ENCODE measurements at regions not wholly inside any gene's neighbourhood (a gene's known extent, or its start where the extent isn't known, plus 50 kb on each side); places are given as distances from the start of the nearest gene placed in this dataset.

- TF ChIP-seq CTCF (IDR thresholded peaks at IDR 0.05), result no peak
- TF ChIP-seq POLR2A (IDR thresholded peaks at IDR 0.05), result no peak
- TF ChIP-seq EP300 (IDR thresholded peaks at IDR 0.05), result no peak
These were observed 52.8 kb upstream of the ARHGEF7 start for GRCh38 chr13:111062305-111062704.

Data from gastroesophageal sphincter (tissue), 3 donors.